ENCODE measurements at regions not wholly inside any gene's neighbourhood (a gene's known extent, or its start where the extent isn't known, plus 50 kb on each side); places are given as distances from the start of the nearest gene placed in this dataset.
"Not testable (repeated sequence)": the region's sequence is repeated elsewhere in the genome, so short reads cannot be mapped to it uniquely, and the experiment has no call there.

GRCh38 chr10:78442836-78443550 lies 409.3 kb downstream of the RPS24 start:
- DNase-seq, result no peak

GRCh38 chr10:78443900-78444571 lies 410.4 kb downstream of the RPS24 start:
- DNase-seq, result no peak

GRCh38 chr10:78444741-78445140 lies 411.1 kb downstream of the RPS24 start:
- not testable (repeated sequence) for DNase-seq

GRCh38 chr10:78445308-78445707 lies 411.6 kb downstream of the RPS24 start:
- no peak for DNase-seq

GRCh38 chr10:78448470-78448869 lies 414.8 kb downstream of the RPS24 start:
- no peak for DNase-seq

GRCh38 chr10:78448994-78449418 lies 415.3 kb downstream of the RPS24 start:
- peak; percentile 2 for DNase-seq

GRCh38 chr10:78449554-78449953 lies 415.9 kb downstream of the RPS24 start:
- DNase-seq, result no peak

- DNase-seq, result no peak
These were observed 416.6 kb downstream of the RPS24 start for GRCh38 chr10:78450239-78450638.

GRCh38 chr10:78450807-78451485 lies 417.3 kb downstream of the RPS24 start:
- no peak for DNase-seq

- DNase-seq, result no peak
These were observed 417.9 kb downstream of the RPS24 start for GRCh38 chr10:78451592-78451991.

GRCh38 chr10:78454123-78454645 lies 420.5 kb downstream of the RPS24 start:
- DNase-seq, result no peak

- no peak for DNase-seq
These were observed 421.6 kb downstream of the RPS24 start for GRCh38 chr10:78455236-78455635.

- DNase-seq, result no peak
These were observed 422.1 kb downstream of the RPS24 start for GRCh38 chr10:78455811-78456210.

- no peak for DNase-seq
These were observed 423.2 kb downstream of the RPS24 start for GRCh38 chr10:78456649-78457400.

- DNase-seq, result no peak
These were observed 424.3 kb downstream of the RPS24 start for GRCh38 chr10:78457804-78458482.

- no peak for DNase-seq
These were observed 425.4 kb downstream of the RPS24 start for GRCh38 chr10:78458983-78459638.

- DNase-seq, result no peak
These were observed 426.0 kb downstream of the RPS24 start for GRCh38 chr10:78459639-78460037.

- DNase-seq, result no peak
These were observed 426.5 kb downstream of the RPS24 start for GRCh38 chr10:78460204-78460603.

GRCh38 chr10:78461333-78461732 lies 427.7 kb downstream of the RPS24 start:
- no peak for DNase-seq

GRCh38 chr10:78462176-78462575 lies 428.5 kb downstream of the RPS24 start:
- no peak for DNase-seq

- no peak for DNase-seq
These were observed 429.1 kb downstream of the RPS24 start for GRCh38 chr10:78462726-78463228.
